Nucleus accumbens (tissue), 56 donors: ENCODE measurements at regions not wholly inside any gene's neighbourhood (a gene's known extent, or its start where the extent isn't known, plus 50 kb on each side); places are given as distances from the start of the nearest gene placed in this dataset.
"Not testable (repeated sequence)": the region's sequence is repeated elsewhere in the genome, so short reads cannot be mapped to it uniquely, and the experiment has no call there.

Source experiments
- DNase-seq, 56 donors: peaks; one replicate each; lab custom pipeline; 2025; lab: John Stamatoyannopoulos, UW

- no peak for DNase-seq
Observed at GRCh38 chr6:121544691-121545090, 109.2 kb downstream of the GJA1 start.

- no peak for DNase-seq
Observed at GRCh38 chr6:121548131-121548530, 112.7 kb downstream of the GJA1 start.

GRCh38 chr6:121549736-121550135 is 114.3 kb downstream of the GJA1 start:
- DNase-seq = no peak

- DNase-seq = no peak
Observed at GRCh38 chr6:121550491-121551010, 115.1 kb downstream of the GJA1 start.

- DNase-seq = no peak
Observed at GRCh38 chr6:121555201-121555600, 119.8 kb downstream of the GJA1 start.

GRCh38 chr6:121556149-121556548 is 120.7 kb downstream of the GJA1 start:
- not testable (repeated sequence) for DNase-seq

- no peak for DNase-seq
Observed at GRCh38 chr6:121557146-121557940, 121.9 kb downstream of the GJA1 start.

- no peak for DNase-seq
Observed at GRCh38 chr6:121559611-121560269, 124.3 kb downstream of the GJA1 start.

- DNase-seq = no peak
Observed at GRCh38 chr6:121560476-121560875, 125.0 kb downstream of the GJA1 start.

- no peak for DNase-seq
Observed at GRCh38 chr6:121563286-121563685, 127.8 kb downstream of the GJA1 start.

- DNase-seq = not testable (repeated sequence)
Observed at GRCh38 chr6:121564529-121564928, 129.1 kb downstream of the GJA1 start.

GRCh38 chr6:121571455-121571854 is 136.0 kb downstream of the GJA1 start:
- no peak for DNase-seq

- no peak for DNase-seq
Observed at GRCh38 chr6:121573481-121573880, 138.0 kb downstream of the GJA1 start.

GRCh38 chr6:121578216-121578615 is 142.8 kb downstream of the GJA1 start:
- DNase-seq = no peak

- DNase-seq = no peak
Observed at GRCh38 chr6:121579478-121579877, 144.0 kb downstream of the GJA1 start.

GRCh38 chr6:121581327-121581726 is 145.9 kb downstream of the GJA1 start:
- no peak for DNase-seq

GRCh38 chr6:121582262-121582661 is 146.8 kb downstream of the GJA1 start:
- no peak for DNase-seq

GRCh38 chr6:121584586-121585369 is 149.3 kb downstream of the GJA1 start:
- no peak for DNase-seq

GRCh38 chr6:121590438-121590837 is 155.0 kb downstream of the GJA1 start:
- DNase-seq = no peak

- DNase-seq = no peak
Observed at GRCh38 chr6:121590916-121591315, 155.5 kb downstream of the GJA1 start.
